Mammary epithelial cell (primary cell): ENCODE measurements at regions not wholly inside any gene's neighbourhood (a gene's known extent, or its start where the extent isn't known, plus 50 kb on each side); places are given as distances from the start of the nearest gene placed in this dataset.

Experiments
- EZH2 ChIP-seq: IDR thresholded peaks from 2 replicates; pipeline ENCODE4 v1.6.1; 2012; ENCODE audit warnings: low read length, inconsistent platforms, borderline replicate concordance
- TF ChIP-seq, protein P1 (sequence below), 2 donors: IDR thresholded peaks in 1 of 2; conservative IDR thresholded peaks in 1 of 2; 2 replicates each; pipeline ENCODE4 v1.5.1; 2011 to 2012; ENCODE audit warnings: inconsistent platforms in 2 of 2, low read length in 2 of 2, mild to moderate bottlenecking in 2 of 2, control low read depth in 1 of 2, low read depth in 1 of 2; ENCODE audit not compliant: insufficient read depth in 1 of 2; ENCODE audit errors: extremely low read depth in 1 of 2

DNA sequence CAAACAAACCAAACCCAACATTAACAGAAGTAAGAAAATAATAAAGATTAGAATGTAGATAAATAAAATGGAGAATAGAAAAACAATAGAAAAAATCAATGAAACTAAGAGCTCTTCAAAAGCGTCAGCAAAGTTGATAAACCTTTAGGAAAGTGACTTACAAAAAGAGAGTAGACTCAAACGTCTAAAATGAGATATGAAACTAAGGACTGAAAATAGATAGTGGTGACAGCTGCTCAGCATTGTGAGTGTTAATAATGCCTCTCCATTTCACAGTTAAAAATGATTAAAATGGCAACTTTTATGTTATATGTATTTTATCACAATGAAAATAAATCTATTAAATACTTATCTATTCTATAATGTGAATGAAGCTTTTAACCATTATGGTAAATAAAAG, 125.7 kb upstream of the CPXCR1 start:
- TF ChIP-seq, protein P1, sequence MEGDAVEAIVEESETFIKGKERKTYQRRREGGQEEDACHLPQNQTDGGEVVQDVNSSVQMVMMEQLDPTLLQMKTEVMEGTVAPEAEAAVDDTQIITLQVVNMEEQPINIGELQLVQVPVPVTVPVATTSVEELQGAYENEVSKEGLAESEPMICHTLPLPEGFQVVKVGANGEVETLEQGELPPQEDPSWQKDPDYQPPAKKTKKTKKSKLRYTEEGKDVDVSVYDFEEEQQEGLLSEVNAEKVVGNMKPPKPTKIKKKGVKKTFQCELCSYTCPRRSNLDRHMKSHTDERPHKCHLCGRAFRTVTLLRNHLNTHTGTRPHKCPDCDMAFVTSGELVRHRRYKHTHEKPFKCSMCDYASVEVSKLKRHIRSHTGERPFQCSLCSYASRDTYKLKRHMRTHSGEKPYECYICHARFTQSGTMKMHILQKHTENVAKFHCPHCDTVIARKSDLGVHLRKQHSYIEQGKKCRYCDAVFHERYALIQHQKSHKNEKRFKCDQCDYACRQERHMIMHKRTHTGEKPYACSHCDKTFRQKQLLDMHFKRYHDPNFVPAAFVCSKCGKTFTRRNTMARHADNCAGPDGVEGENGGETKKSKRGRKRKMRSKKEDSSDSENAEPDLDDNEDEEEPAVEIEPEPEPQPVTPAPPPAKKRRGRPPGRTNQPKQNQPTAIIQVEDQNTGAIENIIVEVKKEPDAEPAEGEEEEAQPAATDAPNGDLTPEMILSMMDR (conservative IDR thresholded peaks at IDR 0.05 in 1 of 2, IDR thresholded peaks at IDR 0.05 in 1 of 2; ENCODE audit: extremely low read depth in 1 of 2, insufficient read depth in 1 of 2, low read depth in 1 of 2, low read length in 2 of 2), result no peak
- no peak for TF ChIP-seq EZH2
